Fibroblast of lung (primary cell): ENCODE measurements at regions not wholly inside any gene's neighbourhood (a gene's known extent, or its start where the extent isn't known, plus 50 kb on each side); places are given as distances from the start of the nearest gene placed in this dataset.

Source experiments
- CTCF ChIP-seq, 2 donors: IDR thresholded peaks in 1 of 2; conservative IDR thresholded peaks in 1 of 2; 1 replicate in 1 of 2; 2 replicates in 1 of 2; pipeline ENCODE4 v1.5.1; 2011 to 2012; ENCODE audit warnings: low read length in 2 of 2, control low read depth in 1 of 2, inconsistent platforms in 1 of 2, low read depth in 1 of 2, mild to moderate bottlenecking in 1 of 2
- EZH2 ChIP-seq: IDR thresholded peaks from 2 replicates; pipeline ENCODE4 v1.5.1; 2012; ENCODE audit warnings: low read length, control low read depth, mild to moderate bottlenecking; ENCODE audit errors: missing control alignments

GRCh38 chr5:96017951-96018350 is 56.3 kb upstream of the ELL2 start:
- TF ChIP-seq CTCF (conservative IDR thresholded peaks at IDR 0.05 in 1 of 2, IDR thresholded peaks at IDR 0.05 in 1 of 2; ENCODE audit: low read depth in 1 of 2, low read length in 2 of 2): no peak
- no peak for TF ChIP-seq EZH2
